Islet of Langerhans (tissue), 1 donor: ENCODE measurements at regions not wholly inside any gene's neighbourhood (a gene's known extent, or its start where the extent isn't known, plus 50 kb on each side); places are given as distances from the start of the nearest gene placed in this dataset.
"Not testable (repeated sequence)": the region's sequence is repeated elsewhere in the genome, so short reads cannot be mapped to it uniquely, and the experiment has no call there.

Source experiments
- FAIRE-seq: peaks from one replicate; lab custom pipeline; 2011; peaks lifted over from hg19 to GRCh38; lab: Jason Lieb, UNC

DNA sequence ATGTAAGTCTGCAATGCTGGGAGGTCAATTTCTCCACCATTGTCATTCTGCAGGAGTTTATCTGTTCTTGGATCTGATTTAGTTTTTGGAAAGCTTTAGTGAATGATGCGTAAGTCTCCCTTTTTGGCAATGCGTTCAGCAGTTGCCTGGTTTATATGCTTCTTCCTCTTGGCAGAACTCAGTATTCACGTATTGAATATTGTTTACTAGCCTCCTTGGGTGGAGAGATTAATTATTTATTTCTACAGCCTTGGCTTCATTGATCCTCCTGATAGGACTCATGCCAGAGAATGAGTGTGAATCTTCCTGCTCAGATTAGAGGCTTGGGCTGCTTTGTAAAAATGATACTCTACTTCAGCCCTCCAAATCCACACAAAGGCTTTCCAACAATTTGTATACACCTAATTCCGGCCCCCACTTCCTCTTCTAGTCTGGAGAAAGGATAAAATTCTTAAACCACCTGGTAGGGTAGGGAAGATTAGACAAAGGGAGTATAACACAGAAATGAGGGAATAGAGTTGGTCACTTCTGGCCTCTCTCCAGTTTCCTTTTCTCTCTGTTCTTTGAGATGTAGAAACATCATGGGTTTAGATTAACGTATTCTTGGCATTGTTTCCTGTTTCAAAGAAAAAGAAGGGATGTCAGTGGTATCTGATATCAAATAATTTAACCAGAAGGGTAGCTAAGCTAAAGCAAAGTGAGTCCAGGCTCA, 929.8 kb downstream of the KCNJ2 start:
- no peak for FAIRE-seq

DNA sequence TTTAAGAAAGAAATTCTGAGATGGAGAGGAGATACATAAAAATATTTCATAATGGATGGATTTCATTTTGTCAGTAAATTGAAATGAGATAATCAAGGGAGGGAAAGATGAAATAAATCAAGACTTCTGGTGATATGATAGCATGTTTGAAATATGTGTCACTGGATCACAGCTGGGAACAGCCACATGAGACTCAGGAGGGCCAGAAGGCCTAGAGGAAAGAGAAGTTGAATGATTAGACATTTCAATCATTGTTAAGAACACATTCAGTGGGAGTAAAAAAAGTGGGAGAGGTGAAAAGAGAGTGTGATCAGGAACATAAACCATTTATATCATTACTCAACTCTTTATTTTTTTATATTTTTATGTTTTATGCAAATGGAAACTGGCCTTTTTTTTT, 933.4 kb downstream of the KCNJ2 start:
- FAIRE-seq = no peak

DNA sequence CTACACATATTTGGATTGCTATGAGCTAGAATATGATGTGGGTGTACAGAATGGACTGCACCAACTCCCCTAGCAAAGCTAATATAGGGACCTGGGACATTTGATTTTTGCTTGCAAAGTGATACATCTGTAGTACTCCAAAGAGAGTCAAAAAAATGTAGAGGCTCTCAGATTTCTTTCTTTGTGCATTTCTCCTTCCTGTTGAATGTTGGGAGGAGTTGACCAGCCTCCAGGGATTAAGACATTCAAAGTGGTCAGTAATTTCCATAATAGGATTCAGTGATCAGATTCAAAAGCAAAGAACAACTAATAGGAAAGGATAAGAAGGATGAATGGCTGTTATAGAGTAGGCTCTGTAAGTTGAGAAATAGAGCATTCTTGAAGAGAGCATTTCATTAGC, 934.9 kb downstream of the KCNJ2 start:
- FAIRE-seq = no peak

DNA sequence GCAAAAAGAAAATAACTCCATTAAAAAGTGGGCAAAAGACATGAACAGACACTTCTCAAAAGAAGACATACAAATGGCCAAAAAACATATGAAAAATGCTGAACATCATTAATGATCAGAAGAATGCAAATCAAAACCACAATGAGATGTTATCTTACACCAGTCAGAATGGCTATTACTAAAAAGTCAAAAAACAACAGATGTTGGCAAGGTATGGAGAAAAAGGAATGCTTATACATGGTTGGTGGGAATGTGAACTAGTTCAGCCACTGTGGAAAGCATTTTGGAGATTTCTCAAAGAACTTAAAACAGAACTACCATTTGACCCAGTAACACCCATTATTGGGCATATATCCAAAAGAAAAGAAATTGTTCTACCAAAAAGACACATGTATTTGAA, 936.7 kb downstream of the KCNJ2 start:
- FAIRE-seq = not testable (repeated sequence)

DNA sequence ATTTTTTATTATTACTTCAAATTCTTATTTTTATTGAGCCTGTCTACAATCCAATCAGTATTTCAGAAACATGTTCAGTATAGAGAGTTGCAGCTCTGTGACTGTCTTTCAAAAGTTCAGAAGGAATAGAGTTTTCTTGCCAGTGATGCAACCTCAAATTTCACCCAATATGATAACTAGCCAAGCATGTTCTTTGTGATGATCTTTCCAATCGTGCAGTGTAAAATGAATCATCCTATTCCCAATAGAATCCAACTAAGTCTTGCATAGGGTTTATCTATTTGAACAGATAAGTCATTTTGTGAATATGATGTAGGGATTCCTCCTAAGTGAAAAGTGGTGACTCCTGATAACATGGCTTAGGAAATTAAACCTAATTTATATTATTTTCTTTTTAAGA, 937.8 kb downstream of the KCNJ2 start:
- FAIRE-seq = no peak

DNA sequence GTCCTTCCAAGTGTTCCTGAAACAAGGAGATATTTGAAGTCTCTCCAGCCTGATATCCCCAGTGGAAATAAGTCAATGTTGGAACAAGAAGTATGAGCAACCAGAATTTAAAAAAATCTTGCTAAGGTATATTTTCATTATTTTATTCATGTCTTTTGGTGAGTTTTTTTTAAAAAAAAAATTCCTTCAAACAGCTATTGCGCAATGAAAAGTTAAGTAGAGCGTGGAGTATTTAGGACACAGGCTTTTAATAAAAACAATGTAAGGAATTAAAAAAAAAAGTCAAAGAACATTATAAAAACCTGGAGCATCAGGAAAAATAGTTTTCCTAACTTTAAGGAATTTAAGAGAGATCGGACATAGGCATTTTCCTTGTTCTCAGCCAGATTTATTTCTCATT, 940.4 kb downstream of the KCNJ2 start:
- no peak for FAIRE-seq

DNA sequence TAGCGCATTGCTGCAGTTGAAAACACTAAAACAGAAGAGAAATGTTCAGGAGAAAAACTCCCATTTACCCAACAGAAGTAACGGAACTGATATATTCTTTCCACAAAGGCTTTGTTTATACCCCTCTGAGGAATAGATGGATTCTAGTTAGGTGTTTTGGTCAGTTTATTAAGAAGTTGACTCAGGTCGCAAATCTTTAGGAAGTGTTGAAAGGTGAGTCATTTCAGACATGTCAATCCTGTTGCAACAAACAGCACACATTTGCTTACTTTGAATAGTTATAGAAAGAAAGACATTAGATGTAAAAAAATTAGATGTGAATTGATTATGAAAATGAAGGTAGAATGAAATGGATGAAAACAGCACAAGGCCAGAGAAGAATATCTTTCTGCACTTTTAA, 941.0 kb downstream of the KCNJ2 start:
- FAIRE-seq = no peak

DNA sequence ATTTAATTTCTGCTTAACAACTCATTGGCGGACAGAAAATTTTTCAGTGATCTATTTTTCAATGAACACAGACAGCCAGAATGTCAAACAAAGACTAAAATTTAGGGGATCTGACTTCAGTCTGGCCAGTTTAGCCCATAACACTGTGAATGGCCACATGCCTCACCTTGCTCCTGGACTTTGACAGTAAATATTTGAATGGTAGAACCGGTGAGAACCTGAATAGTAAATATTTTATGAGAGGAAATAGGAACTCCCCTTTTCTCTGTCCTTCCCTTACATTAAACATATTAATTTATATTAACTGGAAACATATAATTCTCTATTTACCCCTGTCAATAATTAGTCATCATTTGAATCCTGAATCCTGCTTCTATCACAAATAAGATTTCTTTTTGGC, 942.1 kb downstream of the KCNJ2 start:
- no peak for FAIRE-seq

DNA sequence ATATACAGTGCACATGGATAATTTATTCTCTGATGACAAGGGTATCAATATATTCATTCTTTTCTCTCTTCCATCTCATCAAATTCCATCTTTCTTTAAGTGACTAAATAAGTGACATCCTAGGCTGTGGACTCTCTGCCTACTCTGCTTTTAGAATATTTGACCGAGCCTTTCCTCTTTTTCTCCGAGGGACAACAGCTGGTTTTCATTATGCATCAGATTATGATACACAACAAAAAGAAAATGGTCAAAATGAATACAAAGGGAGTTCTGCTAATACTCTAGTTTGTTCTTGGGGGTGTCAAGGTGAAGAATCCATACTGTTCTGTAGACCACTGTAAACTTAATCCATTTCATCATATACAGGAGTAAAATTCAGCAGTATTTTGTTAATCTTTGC, 942.6 kb downstream of the KCNJ2 start:
- FAIRE-seq = no peak

DNA sequence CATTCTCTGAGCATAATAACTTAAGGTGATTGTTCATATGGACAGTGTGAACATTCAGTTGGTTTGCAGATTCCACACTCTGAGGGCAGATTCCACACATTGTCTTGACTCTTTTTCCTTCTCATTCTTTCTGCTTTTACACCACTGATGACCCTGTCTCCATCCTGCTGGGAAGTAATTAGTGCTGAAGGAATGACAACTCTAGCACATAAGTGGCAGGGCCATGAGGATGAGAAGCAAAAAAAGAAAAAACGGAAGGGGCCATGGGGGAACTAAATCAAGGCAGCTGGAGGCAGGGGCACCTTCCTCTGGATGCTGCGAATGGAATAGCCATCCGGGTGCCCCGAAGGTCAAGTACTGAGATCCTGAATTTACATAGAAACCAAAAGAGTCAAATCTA, 944.0 kb downstream of the KCNJ2 start:
- FAIRE-seq = no peak

DNA sequence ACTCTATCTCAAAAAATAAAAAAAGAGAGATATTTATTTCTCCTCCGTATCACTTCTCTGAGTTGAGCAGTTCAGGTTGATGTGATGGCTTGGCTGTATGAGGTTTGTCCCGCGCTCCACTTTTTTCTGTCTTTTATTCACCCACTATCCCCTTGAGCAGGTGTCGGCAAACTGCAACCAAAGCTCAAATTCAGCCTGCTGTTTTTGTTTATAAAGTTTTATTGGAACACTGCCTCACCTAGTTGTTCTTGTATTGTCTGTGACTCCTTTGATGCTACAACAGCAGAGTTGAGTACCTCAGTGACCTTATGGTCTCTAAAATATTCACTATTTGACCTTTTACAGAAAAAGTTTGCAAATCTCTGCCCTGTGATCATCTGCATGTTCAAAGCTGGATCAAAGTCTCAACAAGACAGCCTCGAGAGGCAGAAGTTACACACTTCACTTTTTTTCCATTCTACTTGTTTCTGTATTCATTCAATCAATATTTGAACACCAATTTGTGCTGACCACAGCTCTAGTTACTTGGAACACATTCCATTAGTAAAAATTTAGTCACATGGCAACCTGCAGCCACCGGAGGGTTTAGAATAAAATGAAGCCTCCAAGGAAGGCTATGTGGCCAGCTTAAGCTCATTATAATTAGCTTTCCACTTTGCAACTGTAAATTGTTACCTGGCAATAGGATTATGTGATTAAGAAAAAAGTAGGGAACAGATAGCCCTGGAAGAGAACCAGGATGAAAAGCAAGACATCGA, 945.8 kb downstream of the KCNJ2 start:
- no peak for FAIRE-seq

DNA sequence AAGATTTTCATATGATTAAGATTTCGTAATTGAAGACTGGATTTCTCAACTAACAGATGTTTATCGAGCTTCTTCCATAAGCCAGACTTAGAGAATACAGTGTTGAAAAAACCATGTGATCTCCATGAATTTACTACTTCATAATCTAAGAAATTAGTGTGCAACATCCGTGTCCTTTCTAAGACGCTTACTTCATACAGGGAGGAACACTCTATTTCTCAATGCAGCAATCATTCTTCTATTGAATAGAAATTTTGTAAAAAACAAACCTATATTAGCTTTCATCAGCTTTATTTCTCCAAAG, 946.3 kb downstream of the KCNJ2 start:
- FAIRE-seq = no peak

DNA sequence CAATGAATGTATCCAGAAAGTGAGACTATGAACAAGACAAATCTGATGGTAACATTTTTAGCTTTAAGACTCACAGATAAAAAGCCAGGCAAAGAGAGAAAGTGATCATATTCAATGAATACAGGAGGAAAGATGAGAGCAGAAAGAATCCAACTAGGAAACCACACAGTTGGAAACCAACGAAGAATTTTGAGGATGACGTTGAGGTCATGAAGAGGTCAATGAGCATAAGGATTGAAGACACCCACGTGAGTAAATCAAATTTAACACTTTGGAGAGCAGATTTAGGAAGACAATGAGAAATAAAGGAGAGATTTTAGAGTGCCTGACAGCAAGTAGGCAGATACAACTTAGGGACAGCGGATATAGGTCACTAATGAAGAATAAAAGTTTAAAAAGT, 948.1 kb downstream of the KCNJ2 start:
- no peak for FAIRE-seq

DNA sequence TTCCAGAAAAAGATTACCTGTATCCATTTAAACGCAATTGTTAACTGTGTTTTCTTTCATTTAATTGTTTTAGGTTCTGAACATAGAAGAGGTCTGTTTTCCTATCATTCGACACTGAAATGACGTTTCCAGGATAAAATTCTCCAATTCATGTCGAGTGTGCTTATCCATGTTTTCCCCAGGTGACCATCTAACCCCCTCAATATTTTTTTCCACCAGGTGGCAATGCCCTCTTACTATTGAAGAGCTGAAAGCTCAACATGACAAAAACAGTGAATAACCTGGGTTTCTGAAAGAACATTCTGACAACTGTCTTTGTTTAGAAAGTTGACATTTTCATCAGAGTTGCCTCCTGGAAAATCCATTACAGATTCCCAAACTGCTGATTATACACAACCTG, 948.7 kb downstream of the KCNJ2 start:
- peak; percentile 98 for FAIRE-seq

DNA sequence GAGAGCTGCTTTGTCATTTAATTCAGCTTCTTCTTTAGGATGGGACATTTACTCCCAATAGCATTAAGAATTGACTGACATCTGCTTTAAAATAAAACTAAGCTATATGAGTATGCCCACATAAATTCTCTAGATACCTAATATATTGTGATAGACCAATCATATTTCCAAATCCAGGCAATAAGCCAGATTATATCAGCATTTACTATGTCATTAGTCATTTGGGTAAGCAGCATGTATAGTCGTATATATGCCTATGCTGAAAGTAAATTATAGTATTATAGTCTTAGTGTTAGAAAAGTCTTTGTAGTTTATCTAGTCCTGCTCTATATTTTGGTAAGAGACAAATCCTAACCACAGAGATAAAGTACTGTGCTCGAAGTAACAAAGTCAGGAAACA, 958.1 kb downstream of the KCNJ2 start:
- FAIRE-seq = no peak

DNA sequence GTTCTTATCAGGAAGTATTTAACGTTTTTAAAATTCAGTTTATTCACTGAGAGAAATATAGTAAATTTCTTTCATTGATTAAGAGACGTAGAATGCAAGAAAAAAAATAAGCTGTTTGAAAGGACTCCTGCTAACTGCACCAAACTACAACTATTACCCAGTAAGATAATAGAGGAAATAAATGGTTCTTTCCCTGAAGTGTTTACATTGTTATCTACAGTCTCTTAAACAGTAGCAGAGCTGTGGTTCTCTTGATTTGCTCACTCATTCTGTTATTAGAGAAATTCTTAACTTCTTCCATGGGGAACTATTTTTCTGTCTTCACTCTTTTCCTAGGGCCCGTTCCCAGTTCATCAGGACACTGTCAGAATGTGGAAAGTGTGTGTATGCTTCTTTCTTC, 973.0 kb downstream of the KCNJ2 start:
- peak; percentile 76 for FAIRE-seq

DNA sequence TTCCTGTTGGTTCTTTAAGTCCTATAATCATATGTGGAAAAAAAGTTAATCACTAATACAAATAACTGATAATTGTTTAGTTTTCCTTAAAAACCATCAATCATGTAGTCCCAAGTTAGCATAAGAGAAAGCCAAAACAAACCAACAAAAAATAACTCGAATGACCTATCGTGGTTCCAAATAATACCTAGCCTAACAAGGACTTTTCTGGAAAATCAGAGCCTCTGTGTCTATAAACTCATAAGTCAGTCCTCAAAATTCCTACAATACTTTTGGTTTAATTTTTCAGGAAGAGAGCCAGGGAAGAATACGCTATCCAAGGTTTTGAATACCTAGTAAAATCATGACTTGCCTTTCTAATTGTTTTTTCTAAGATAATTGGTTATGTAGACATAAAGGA, 975.3 kb upstream of the SOX9 start:
- no peak for FAIRE-seq

DNA sequence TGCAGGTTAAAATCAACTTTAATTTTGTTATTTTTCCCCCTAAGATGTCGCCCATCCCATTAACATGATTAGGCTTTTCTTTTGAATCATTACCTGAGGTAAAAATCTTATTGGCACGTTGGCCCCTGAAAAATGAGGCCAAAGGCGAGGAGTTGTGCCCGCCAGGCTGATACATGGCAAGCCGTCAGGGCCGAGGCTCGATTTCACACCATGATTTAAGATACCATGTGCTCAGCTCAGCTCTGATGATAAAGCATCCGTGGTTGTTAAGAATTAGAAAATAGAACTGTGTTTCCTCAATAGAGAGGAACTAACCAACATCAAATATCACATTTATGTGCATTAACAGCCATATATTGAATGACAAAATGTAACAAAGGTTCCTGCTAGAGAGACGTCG, 972.9 kb upstream of the SOX9 start:
- FAIRE-seq = no peak

DNA sequence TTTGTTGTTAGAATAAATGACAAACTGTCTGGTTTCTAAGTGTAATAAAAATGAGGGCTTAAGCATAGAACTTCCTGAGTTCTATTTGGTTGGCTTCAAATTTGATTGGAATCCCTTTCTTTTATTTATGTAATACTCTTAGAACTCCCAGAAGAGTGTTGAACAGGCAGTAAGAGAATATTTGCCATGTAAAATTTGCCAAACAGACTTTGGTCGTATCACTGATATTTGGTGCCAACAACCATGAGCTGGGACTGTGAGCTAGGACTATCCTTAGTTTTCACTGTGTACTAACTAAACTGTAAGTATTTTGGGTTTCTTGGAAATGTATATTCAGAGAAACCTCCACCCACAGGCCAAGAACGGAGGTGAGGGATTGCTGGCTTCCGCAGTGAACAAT, 971.2 kb upstream of the SOX9 start:
- FAIRE-seq = no peak

DNA sequence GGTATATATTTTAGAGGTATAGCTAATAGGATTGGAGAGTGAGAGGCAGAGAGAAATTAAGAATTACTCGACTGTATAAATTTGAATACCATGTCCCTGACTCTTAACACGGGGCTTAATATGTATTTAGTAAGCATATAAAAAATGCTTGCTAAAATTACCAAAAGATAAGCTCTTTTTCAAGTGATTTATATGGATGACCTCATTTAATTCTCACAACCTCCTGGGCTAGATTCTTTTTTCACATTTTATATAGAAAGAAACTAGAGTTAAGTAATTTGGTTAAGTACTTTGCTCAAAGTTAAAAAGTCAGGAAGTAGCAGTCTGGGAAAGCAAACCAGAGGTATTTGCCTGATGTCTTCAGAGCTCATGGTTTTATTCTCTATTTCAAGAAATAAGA, 963.5 kb upstream of the SOX9 start:
- FAIRE-seq = no peak

DNA sequence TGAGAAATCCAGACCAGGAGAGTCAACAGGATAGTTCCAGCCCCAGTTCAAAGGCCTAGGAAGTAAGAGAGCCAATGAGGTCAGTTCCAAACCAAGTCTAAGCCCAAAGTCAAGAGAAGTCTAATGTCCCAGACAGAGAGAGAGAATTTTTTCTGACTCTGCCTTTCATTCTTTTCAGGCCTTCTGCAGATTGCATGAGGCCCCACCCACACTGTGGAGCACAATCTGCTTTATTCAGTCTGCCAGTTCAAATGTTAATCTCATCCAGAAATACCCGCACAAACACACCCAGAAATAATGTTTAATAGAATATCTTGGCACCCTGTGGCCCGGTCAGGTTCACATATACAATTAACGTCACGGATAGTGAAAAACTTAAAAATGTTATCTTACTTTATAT, 962.4 kb upstream of the SOX9 start:
- FAIRE-seq = no peak

DNA sequence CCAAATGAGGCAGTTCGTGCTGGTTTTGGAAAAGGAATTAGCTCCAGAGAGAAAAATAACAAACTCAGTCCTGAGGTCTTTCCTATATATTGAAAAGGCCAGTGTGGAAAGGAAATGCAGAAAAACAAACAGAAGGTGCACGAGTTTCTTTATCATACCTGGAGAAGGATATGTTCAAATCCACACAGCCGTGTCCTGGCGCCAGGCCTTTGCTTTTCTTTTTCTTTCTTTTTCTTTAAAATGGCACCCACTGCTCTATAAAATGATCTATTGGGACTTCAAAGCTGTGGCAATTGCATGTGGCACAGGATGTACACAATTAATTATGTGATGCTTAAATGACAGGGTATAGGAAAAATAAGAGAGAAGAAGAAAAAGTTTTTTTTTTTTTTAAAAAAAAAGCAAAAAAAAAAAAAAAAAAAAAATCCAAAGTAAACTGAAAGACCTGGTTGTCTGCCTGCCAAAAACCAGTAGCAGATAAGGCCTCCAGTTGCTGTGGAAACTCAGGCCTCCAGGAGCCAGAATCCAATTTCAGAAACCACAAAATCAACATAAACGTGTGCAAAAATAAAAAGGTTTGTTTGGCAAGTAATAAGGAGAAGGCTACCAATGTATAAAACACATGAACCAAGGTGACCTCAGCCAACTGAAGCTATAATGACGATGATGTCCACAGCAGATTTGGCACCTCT, 957.6 kb upstream of the SOX9 start:
- FAIRE-seq = peak; percentile 96

DNA sequence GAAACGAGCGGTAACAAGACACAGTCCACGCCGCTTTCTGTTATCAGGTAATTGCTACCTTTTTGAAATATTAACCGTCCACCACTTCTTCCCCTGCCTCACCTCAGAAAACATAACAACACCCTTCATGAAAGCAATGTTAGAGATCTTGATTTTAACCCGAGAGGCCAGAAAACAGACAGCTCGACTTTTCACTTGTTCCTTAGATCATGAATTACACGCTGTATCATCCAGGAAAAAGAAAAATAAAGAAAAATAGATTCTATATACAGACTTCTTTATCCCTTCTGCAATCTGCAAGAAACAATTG, 957.1 kb upstream of the SOX9 start:
- FAIRE-seq = no peak

DNA sequence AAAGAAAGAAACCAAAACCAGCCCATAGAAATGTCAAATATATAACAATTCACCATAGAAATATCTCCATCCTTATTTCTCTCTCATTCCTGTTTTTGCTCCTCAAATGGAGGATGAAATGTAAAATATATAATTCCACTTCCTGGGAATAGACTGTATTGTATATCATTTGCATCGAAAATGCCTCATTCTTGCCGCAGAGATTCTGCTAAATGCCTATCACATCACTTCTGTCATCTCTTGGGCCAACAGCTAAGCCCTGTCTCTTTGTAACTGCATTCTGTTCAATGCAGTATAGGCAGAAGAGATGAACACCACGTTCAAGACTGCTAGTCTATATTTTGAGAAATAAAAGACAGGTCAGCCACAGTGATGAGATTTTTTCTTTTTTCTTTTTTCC, 956.3 kb upstream of the SOX9 start:
- no peak for FAIRE-seq
